H1 (cell line): ENCODE measurements at regions not wholly inside any gene's neighbourhood (a gene's known extent, or its start where the extent isn't known, plus 50 kb on each side); places are given as distances from the start of the nearest gene placed in this dataset.

Experiments
- CHD2 ChIP-seq: IDR thresholded peaks from 2 replicates; pipeline ENCODE4 v1.6.1; 2012; ENCODE audit warnings: low read length, improper control_type of control experiment
- CTCF ChIP-seq, 3 experiments: IDR thresholded peaks; 1 replicate in 2 of 3; 2 replicates in 1 of 3; pipeline versions ENCODE4 v1.5.1 to v1.6.1; 2011; ENCODE audit warnings: low read length in 3 of 3, mild to moderate bottlenecking in 3 of 3, inconsistent platforms in 2 of 3, low read depth in 1 of 3, moderate library complexity in 1 of 3; ENCODE audit not compliant: insufficient read depth in 1 of 3; ENCODE audit errors: control extremely low read depth in 1 of 3
- EP300 ChIP-seq, 2 experiments: IDR thresholded peaks; 1 replicate in 1 of 2; 2 replicates in 1 of 2; pipeline ENCODE4 v1.6.1; 2011 to 2012; ENCODE audit warnings: low read depth in 2 of 2, low read length in 2 of 2, mild to moderate bottlenecking in 2 of 2, borderline replicate concordance in 1 of 2, inconsistent platforms in 1 of 2, moderate library complexity in 1 of 2
- MAX ChIP-seq: IDR thresholded peaks from 2 replicates; pipeline ENCODE4 v1.6.1; 2012; ENCODE audit warnings: inconsistent platforms
- RNF2 ChIP-seq: fragments of 200-900, 300-1000 bp; sonication (generic); IDR thresholded peaks from 2 replicates; pipeline ENCODE4 v1.7.1; 2016; ENCODE audit warnings: borderline replicate concordance, low read depth, mild to moderate bottlenecking, antibody characterized with exemption, low read length; ENCODE audit not compliant: poor library complexity, severe bottlenecking; ENCODE audit errors: missing control alignments
- SIN3A ChIP-seq, 2 experiments: IDR thresholded peaks in 1 of 2; conservative IDR thresholded peaks in 1 of 2; 2 replicates each; pipeline ENCODE4 v1.6.1; 2011 to 2012; ENCODE audit warnings: low read length in 2 of 2, improper control_type of control experiment in 1 of 2, low read depth in 1 of 2, mild to moderate bottlenecking in 1 of 2
- TAF1 ChIP-seq: IDR thresholded peaks from 2 replicates; pipeline ENCODE4 v1.6.1; 2011; ENCODE audit warnings: mild to moderate bottlenecking, low read depth, low read length

GRCh38 chr7:45240273-45240771 lies 82.7 kb downstream of the RAMP3 start:
- no peak for TF ChIP-seq CHD2
- TF ChIP-seq SIN3A (conservative IDR thresholded peaks at IDR 0.05 in 1 of 2, IDR thresholded peaks at IDR 0.05 in 1 of 2; ENCODE audit: low read depth in 1 of 2, low read length in 2 of 2): no peak
- no peak for TF ChIP-seq CTCF (IDR thresholded peaks at IDR 0.05; ENCODE audit: control extremely low read depth in 1 of 3, insufficient read depth in 1 of 3, low read depth in 1 of 3, low read length in 3 of 3)
- TF ChIP-seq MAX: no peak
- TF ChIP-seq RNF2: no peak
- TF ChIP-seq TAF1: no peak
- no peak for TF ChIP-seq EP300 (IDR thresholded peaks at IDR 0.05; ENCODE audit: borderline replicate concordance in 1 of 2, low read depth in 2 of 2, low read length in 2 of 2)
